Osteocyte (in vitro differentiated cells): ENCODE measurements at regions not wholly inside any gene's neighbourhood (a gene's known extent, or its start where the extent isn't known, plus 50 kb on each side); places are given as distances from the start of the nearest gene placed in this dataset.

ENCODE experiments used
- DNase-seq: peaks from one replicate; pipeline ENCODE4 v3.0.0; 2021; ENCODE audit warnings: mixed read lengths; ENCODE audit not compliant: unreplicated experiment; ENCODE audit errors: extremely low spot score
- H3K27ac Mint-ChIP-seq: one replicate; pipeline ENCODE4 v1.8.0; 2021; ENCODE audit warnings: mild to moderate bottlenecking, mixed read lengths; ENCODE audit not compliant: unreplicated experiment
- H3K27me3 Mint-ChIP-seq: one replicate; pipeline ENCODE4 v1.8.0; 2021; ENCODE audit warnings: mixed read lengths; ENCODE audit not compliant: unreplicated experiment
- H3K36me3 Mint-ChIP-seq: one replicate; pipeline ENCODE4 v1.8.0; 2021; ENCODE audit warnings: mixed read lengths; ENCODE audit not compliant: unreplicated experiment
- H3K4me1 Mint-ChIP-seq: one replicate; pipeline ENCODE4 v1.8.0; 2021; ENCODE audit warnings: mixed read lengths; ENCODE audit not compliant: unreplicated experiment
- H3K4me3 Mint-ChIP-seq: one replicate; pipeline ENCODE4 v1.8.0; 2021; ENCODE audit warnings: mild to moderate bottlenecking, moderate library complexity, mixed read lengths; ENCODE audit not compliant: unreplicated experiment
- H3K9me3 Mint-ChIP-seq: one replicate; pipeline ENCODE4 v1.8.0; 2021; ENCODE audit warnings: mixed read lengths; ENCODE audit not compliant: unreplicated experiment
- CTCF ChIP-seq: fragments of 200-600 bp; sonication (generic); IDR thresholded peaks from 2 replicates; pipeline ENCODE4 v1.5.0; 2021; ENCODE audit warnings: antibody characterized with exemption, mild to moderate bottlenecking, moderate library complexity

- Mint-ChIP-seq H3K9me3 (peaks cover 16% of the 10 kb centered on the region), H3K4me3 (no peak overlapping the region), H3K27ac (no peak overlapping the region), H3K4me1 (no peaks in the 10 kb centered on the region), H3K36me3 (no peaks in the 10 kb centered on the region), H3K27me3 (no peaks in the 10 kb centered on the region)
- TF ChIP-seq CTCF: no peak
- no peak for DNase-seq
These were observed 452.2 kb downstream of the XYLT1 start for GRCh38 chr16:17018585-17018939.

- TF ChIP-seq CTCF: no peak
- no peaks in the 10 kb centered on the region for H3K4me1 Mint-ChIP-seq
- no peaks in the 10 kb centered on the region for H3K27me3 Mint-ChIP-seq
- no peak overlapping the region for H3K4me3 Mint-ChIP-seq
- peaks cover 16% of the 10 kb centered on the region for H3K9me3 Mint-ChIP-seq
- H3K27ac Mint-ChIP-seq: no peak overlapping the region
- no peak for DNase-seq
- no peaks in the 10 kb centered on the region for H3K36me3 Mint-ChIP-seq
These were observed 451.4 kb downstream of the XYLT1 start for GRCh38 chr16:17019366-17019765.

GRCh38 chr16:17023606-17024005, 447.2 kb downstream of the XYLT1 start:
- DNase-seq: no peak
- H3K4me3 Mint-ChIP-seq: no peak overlapping the region
- H3K9me3 Mint-ChIP-seq: peaks cover 4% of the 10 kb centered on the region
- no peaks in the 10 kb centered on the region for H3K36me3 Mint-ChIP-seq
- H3K4me1 Mint-ChIP-seq: no peaks in the 10 kb centered on the region
- H3K27ac Mint-ChIP-seq: no peak overlapping the region
- TF ChIP-seq CTCF: no peak
- H3K27me3 Mint-ChIP-seq: no peaks in the 10 kb centered on the region

- no peaks in the 10 kb centered on the region for H3K4me1 Mint-ChIP-seq
- no peaks in the 10 kb centered on the region for H3K27me3 Mint-ChIP-seq
- H3K4me3 Mint-ChIP-seq: no peak overlapping the region
- no peaks in the 10 kb centered on the region for H3K36me3 Mint-ChIP-seq
- no peak overlapping the region for H3K27ac Mint-ChIP-seq
- DNase-seq: no peak
- peaks cover 5% of the 10 kb centered on the region for H3K9me3 Mint-ChIP-seq
- no peak for TF ChIP-seq CTCF
These were observed 446.2 kb downstream of the XYLT1 start for GRCh38 chr16:17024514-17024913.

- no peaks in the 10 kb centered on the region for H3K4me1 Mint-ChIP-seq
- peaks cover 15% of the 10 kb centered on the region for H3K9me3 Mint-ChIP-seq
- H3K36me3 Mint-ChIP-seq: no peaks in the 10 kb centered on the region
- no peak overlapping the region for H3K27ac Mint-ChIP-seq
- H3K27me3 Mint-ChIP-seq: no peaks in the 10 kb centered on the region
- no peak for TF ChIP-seq CTCF
- no peak for DNase-seq
- no peak overlapping the region for H3K4me3 Mint-ChIP-seq
These were observed 444.0 kb downstream of the XYLT1 start for GRCh38 chr16:17026600-17027242.
